Ovary (tissue), 7 donors: ENCODE measurements at regions not wholly inside any gene's neighbourhood (a gene's known extent, or its start where the extent isn't known, plus 50 kb on each side); places are given as distances from the start of the nearest gene placed in this dataset.

Experiments used
- DNase-seq, 5 donors: peaks; one replicate each; pipeline ENCODE4 v3.0.0-alpha.2; 2019 to 2020
- H3K27ac ChIP-seq, 2 donors: fragments of 200-600 bp; one replicate each; pipeline versions ENCODE4 v1.5.1 to v1.8.0; 2019 to 2022
- H3K27me3 ChIP-seq: fragments of 200-600 bp; one replicate; pipeline ENCODE4 v1.8.0; 2022
- H3K36me3 ChIP-seq: fragments of 200-600 bp; sonication (generic); one replicate; pipeline ENCODE4 v1.5.1; 2019
- H3K4me1 ChIP-seq: one replicate; pipeline ENCODE4 v1.8.1; 2013; ENCODE audit warnings: mild to moderate bottlenecking, moderate library complexity; ENCODE audit not compliant: insufficient read depth
- H3K4me3 ChIP-seq: fragments of 200-600 bp; sonication (generic); one replicate; pipeline ENCODE4 v1.5.1; 2017
- H3K9me3 ChIP-seq, 2 donors: fragments of 200-600 bp in 1 of 2; sonication (generic) in 1 of 2; one replicate each; pipeline versions ENCODE4 v1.5.1 to v1.8.1; 2013 to 2019; ENCODE audit warnings: mild to moderate bottlenecking in 1 of 2, moderate library complexity in 1 of 2
- CTCF ChIP-seq, 3 donors: fragments of 450-650 bp in 2 of 3; fragments of 200-600 bp in 1 of 3; IDR thresholded peaks; one replicate each; pipeline versions ENCODE4 v1.5.1 to v1.8.0; 2016 to 2022; ENCODE audit warnings: antibody characterized with exemption in 3 of 3, mild to moderate bottlenecking in 1 of 3
- EP300 ChIP-seq: sonication (generic); formaldehyde crosslinking; IDR thresholded peaks from one replicate; pipeline ENCODE4 v1.6.1; 2017; ENCODE audit warnings: antibody characterized with exemption
- POLR2A ChIP-seq: fragments of 450-650 bp; IDR thresholded peaks from one replicate; pipeline ENCODE4 v1.6.1; 2017; ENCODE audit warnings: antibody characterized with exemption, mild to moderate bottlenecking, moderate library complexity
- WGBS, 3 donors: extraction: QIAGEN DNeasy Blood & Tissue Kit in 1 of 3; methylation state at CpG; one replicate each; pipeline versions ENCODE4 v1.1.5 to v1.1.7; 2013 to 2017; 5-methylcytosine and 5-hydroxymethylcytosine counted together
- intact Hi-C, 4 donors: fragments of 100-400 bp; cut with DNase I; formaldehyde crosslinking; loops; one replicate each; pipeline versions ENCODE4 v1.11.0 to v1.15.1; 2022 to 2023
- donor health status: DM: no; HTN: no; CAD: no; lungs with moderate emphysema.
- donor health status: DM: no; HTN: no; CAD: no.
- donor health status: Bipolar disorder and iron deficiency.
- donor health status: DM: no; HTN: no; CAD: no.
- donor health status: DM: yes; HTN: yes; CAD: no.

- Histone ChIP-seq H3K27ac (no peak overlapping the region), H3K4me1 (no peaks in the 10 kb centered on the region), H3K27me3 (no peaks in the 10 kb centered on the region), H3K9me3 (peaks cover 0 to 8% of the 10 kb centered on the region in 2 donors), H3K36me3 (no peaks in the 10 kb centered on the region), H3K4me3 (no peak overlapping the region)
- 46 to 55% (median 54%) methylated on average over 12 to 14 of the region's 14 CpGs for WGBS, 3 donors
- intact Hi-C loops = loop anchor here in 2 of 4 donors (5.0 to 10.0 kb wide), 2 partner anchors 195 to 197 kb away; no protein-coding TSS in a partner anchor
- no peak for DNase-seq
- no peak for TF ChIP-seq POLR2A
- TF ChIP-seq EP300 = no peak
- TF ChIP-seq CTCF (IDR thresholded peaks at IDR 0.05) = no peak
These were observed 120.6 kb downstream of the IRF8 start for GRCh38 chr16:86019446-86020047.

DNA sequence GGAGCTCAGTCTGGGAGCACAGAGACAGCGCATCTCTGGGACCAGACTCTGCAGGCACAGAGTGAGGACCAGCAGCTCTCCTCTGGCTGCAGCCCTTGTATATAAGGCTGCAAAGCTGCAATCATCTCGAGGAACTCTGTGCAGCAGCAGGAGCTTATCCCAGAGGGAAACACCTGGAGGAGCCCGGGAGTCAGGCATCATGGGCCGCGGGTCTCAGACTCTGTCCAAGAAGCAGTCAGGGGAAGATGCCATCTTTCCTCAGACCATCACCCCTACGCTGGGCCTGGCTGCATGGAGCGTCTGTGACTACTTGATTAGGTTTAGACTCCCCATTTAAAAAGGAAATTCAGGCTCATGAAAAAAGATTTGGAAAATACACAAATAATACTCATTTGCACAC is 122.0 kb downstream of the IRF8 start:
- intact Hi-C loops = no loop called here
- H3K9me3 ChIP-seq = peaks cover 0 to 14% of the 10 kb centered on the region in 2 donors
- H3K27ac ChIP-seq = no peak overlapping the region
- H3K36me3 ChIP-seq = no peaks in the 10 kb centered on the region
- 73 to 80% (median 77%) methylated on average over 7 of the region's 7 CpGs for WGBS, 3 donors
- no peak overlapping the region for H3K4me3 ChIP-seq
- TF ChIP-seq POLR2A = no peak
- TF ChIP-seq CTCF (IDR thresholded peaks at IDR 0.05) = no peak
- no peak for TF ChIP-seq EP300
- no peak for DNase-seq
- no peaks in the 10 kb centered on the region for H3K4me1 ChIP-seq
- no peaks in the 10 kb centered on the region for H3K27me3 ChIP-seq

DNA sequence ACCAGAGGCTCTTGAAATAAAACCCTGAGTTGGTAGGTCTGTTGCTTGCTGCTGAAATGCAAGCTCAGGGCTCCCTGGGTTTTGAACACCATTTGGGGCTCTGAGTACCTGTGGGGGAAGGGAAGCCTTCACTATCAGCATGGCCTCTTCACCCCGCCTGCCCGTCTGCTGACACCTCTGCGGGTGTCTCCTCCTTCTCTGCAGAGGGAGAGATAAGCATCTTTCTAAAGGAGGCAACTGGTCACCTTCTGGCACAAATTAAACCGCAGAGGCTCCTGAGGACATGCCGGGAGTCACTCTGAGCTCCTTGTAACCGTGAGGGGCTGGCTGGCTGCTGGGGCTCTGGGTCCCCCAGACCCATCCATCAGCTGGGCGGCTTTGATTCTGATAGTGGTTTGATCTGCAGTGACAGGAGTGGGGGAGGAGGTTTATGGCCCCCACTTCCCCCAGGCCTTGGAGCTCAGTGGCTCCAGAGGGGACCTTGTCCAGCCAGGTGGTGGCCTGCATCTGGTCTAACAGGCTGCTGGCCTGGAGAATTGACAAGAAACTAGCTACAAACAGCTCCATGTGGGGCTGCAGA is 123.5 kb downstream of the IRF8 start:
- Histone ChIP-seq H3K27ac (no peak overlapping the region), H3K27me3 (no peaks in the 10 kb centered on the region), H3K4me3 (no peak overlapping the region), H3K36me3 (no peaks in the 10 kb centered on the region), H3K4me1 (no peaks in the 10 kb centered on the region), H3K9me3 (peaks cover 0 to 14% of the 10 kb centered on the region in 2 donors)
- WGBS, 3 donors = 26 to 50% (median 37%) methylated on average over 7 of the region's 7 CpGs
- TF ChIP-seq POLR2A (no peak), CTCF (IDR thresholded peaks at IDR 0.05) (no peak), EP300 (no peak)
- intact Hi-C loops = no loop called here
- no peak for DNase-seq

DNA sequence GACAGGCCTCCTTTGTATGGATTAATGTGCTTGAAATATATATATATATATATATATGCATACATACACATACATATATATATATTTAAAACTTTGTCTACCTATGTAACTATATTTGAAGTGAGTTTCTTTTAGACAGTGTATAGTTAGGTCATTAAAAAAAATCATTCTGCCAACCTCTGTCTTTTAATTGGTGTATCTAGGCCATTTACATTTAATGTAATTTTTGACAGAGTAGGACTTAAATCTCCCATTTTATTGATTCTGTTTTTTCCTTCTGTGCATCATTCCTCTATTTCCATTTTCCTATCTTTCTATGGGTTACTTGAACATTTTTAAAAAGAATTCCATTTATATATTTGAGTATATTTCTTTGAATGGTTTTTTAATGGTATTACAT is 125.2 kb downstream of the IRF8 start:
- H3K27me3 ChIP-seq = no peaks in the 10 kb centered on the region
- no peak overlapping the region for H3K4me3 ChIP-seq
- H3K27ac ChIP-seq = no peak overlapping the region
- no peaks in the 10 kb centered on the region for H3K4me1 ChIP-seq
- H3K36me3 ChIP-seq = no peaks in the 10 kb centered on the region
- TF ChIP-seq EP300 (no peak), POLR2A (no peak), CTCF (IDR thresholded peaks at IDR 0.05) (no peak)
- no peak for DNase-seq
- H3K9me3 ChIP-seq = peaks cover 0 to 14% of the 10 kb centered on the region in 2 donors
- intact Hi-C loops = no loop called here
